RPMI7951 (cell line): ENCODE measurements at regions not wholly inside any gene's neighbourhood (a gene's known extent, or its start where the extent isn't known, plus 50 kb on each side); places are given as distances from the start of the nearest gene placed in this dataset.

Experiments
- DNase-seq: peaks from one replicate; pipeline ENCODE4 v3.0.0-alpha.2; 2012; ENCODE audit warnings: low read depth

- peak; percentile 23 for DNase-seq
Measured at GRCh38 chr11:10926801-10927211, 69.0 kb upstream of the ZBED5 start.

- DNase-seq = peak; percentile 28
Measured at GRCh38 chr11:10925149-10925926, 67.5 kb upstream of the ZBED5 start.

DNA sequence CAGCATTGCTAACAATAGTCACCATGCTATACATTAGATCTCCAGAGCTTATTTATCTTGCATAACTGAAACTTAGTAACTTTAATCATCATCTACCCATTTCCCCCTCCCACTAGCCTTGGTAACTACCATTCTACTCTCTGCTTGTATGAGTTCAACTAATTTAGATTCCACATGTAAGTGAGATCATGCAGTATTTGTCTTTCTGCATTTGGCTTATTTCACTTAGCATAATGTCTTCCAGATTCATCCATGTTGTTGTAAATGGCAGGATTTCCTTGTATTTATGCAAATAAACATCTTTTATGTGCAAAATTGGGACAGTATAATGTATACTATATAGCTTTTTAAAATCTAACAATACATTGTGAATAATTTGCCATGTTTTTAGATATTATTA, 66.0 kb upstream of the ZBED5 start:
- DNase-seq = no peak

GRCh38 chr11:10922892-10923291, 65.0 kb upstream of the ZBED5 start:
- no peak for DNase-seq

GRCh38 chr11:10920875-10921274, 63.0 kb upstream of the ZBED5 start:
- no peak for DNase-seq

DNA sequence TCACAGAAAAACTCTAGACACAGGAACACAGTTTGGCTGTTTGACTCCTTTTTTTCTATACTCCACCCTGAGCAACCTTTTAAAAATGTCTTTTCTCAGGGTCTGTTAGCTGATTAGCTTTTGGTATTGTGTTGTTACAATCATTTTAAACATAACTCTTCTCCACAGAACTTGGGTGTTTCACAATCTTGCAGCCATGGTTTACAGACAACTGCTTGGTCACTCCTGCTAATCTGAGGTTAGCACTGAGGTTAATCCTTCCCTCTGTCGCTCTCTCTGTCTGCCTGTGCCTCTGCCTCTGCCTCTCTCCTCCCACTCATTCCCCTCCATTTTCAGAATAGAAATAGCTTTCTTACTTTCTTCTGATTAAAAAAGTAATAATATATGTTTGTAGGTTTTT, 62.4 kb upstream of the ZBED5 start:
- DNase-seq = no peak

GRCh38 chr11:10918698-10919097, 60.8 kb upstream of the ZBED5 start:
- no peak for DNase-seq

- DNase-seq = no peak
Measured at GRCh38 chr11:10918275-10918674, 60.4 kb upstream of the ZBED5 start.

GRCh38 chr11:10917802-10918201, 59.9 kb upstream of the ZBED5 start:
- DNase-seq = no peak

GRCh38 chr11:10916665-10917064, 58.8 kb upstream of the ZBED5 start:
- DNase-seq = no peak

DNA sequence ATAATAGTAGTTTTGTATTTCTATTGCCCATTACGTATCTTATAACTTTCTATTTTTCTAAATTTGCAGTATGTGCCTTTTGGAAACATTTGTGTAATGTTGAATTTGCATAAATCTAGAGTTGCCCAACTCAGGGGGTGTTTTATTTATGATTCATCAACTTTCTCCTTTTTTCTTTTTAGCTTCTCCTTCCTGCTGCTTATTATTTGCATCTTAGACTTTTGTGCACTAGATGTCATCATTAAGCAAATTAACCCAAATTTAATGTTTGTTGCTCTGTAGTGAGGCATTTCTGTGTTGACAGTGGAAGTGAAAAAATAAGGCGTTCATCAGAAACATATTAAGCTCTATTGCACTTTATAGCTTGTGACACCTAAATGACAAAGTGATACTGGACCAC, 56.2 kb upstream of the ZBED5 start:
- DNase-seq = no peak

GRCh38 chr11:10913075-10913474, 55.2 kb upstream of the ZBED5 start:
- no peak for DNase-seq

- DNase-seq = no peak
Measured at GRCh38 chr11:10911907-10912306, 54.1 kb upstream of the ZBED5 start.

- DNase-seq = peak; percentile 84
Measured at GRCh38 chr11:10909141-10909883, 51.5 kb upstream of the ZBED5 start.

GRCh38 chr11:10908215-10908951, 50.5 kb upstream of the ZBED5 start:
- peak; percentile 95 for DNase-seq
